Colonic mucosa (tissue), 4 donors: ENCODE measurements at regions not wholly inside any gene's neighbourhood (a gene's known extent, or its start where the extent isn't known, plus 50 kb on each side); places are given as distances from the start of the nearest gene placed in this dataset.
"Not testable (repeated sequence)": the region's sequence is repeated elsewhere in the genome, so short reads cannot be mapped to it uniquely, and the experiment has no call there.

Experiments
- DNase-seq: peaks from one replicate; pipeline ENCODE4 v3.0.0-alpha.2; 2020
- H3K27ac ChIP-seq: fragments of 200-600 bp; one replicate; pipeline ENCODE4 v1.8.0; 2021
- H3K27me3 ChIP-seq: fragments of 200-600 bp; one replicate; pipeline ENCODE4 v1.8.0; 2021
- H3K36me3 ChIP-seq: fragments of 200-600 bp; one replicate; pipeline ENCODE4 v1.8.0; 2021
- H3K4me1 ChIP-seq: fragments of 200-600 bp; one replicate; pipeline ENCODE4 v1.8.0; 2021; ENCODE audit warnings: mild to moderate bottlenecking
- H3K4me3 ChIP-seq: fragments of 200-600 bp; one replicate; pipeline ENCODE4 v1.8.0; 2021
- H3K9ac ChIP-seq, 2 donors: one replicate each; pipeline ENCODE4 v1.7.0; 2013; ENCODE audit warnings: control low read depth in 2 of 2, low read depth in 2 of 2, low read length in 2 of 2
- H3K9me3 ChIP-seq: fragments of 200-600 bp; one replicate; pipeline ENCODE4 v1.8.0; 2021
- intact Hi-C: fragments of 100-400 bp; cut with DNase I; formaldehyde crosslinking; loops from one replicate; pipeline ENCODE4 v1.14.1; 2022
- TF ChIP-seq, protein P1 (sequence below): fragments of 200-600 bp; IDR thresholded peaks from one replicate; pipeline ENCODE4 v1.8.0; 2022; ENCODE audit warnings: antibody characterized with exemption, mild to moderate bottlenecking
- donor health status: healthy.
- donor health status: DM: no; HTN: no; CAD: no.
- donor health status: DM: no; HTN: no; CAD: no.

DNA sequence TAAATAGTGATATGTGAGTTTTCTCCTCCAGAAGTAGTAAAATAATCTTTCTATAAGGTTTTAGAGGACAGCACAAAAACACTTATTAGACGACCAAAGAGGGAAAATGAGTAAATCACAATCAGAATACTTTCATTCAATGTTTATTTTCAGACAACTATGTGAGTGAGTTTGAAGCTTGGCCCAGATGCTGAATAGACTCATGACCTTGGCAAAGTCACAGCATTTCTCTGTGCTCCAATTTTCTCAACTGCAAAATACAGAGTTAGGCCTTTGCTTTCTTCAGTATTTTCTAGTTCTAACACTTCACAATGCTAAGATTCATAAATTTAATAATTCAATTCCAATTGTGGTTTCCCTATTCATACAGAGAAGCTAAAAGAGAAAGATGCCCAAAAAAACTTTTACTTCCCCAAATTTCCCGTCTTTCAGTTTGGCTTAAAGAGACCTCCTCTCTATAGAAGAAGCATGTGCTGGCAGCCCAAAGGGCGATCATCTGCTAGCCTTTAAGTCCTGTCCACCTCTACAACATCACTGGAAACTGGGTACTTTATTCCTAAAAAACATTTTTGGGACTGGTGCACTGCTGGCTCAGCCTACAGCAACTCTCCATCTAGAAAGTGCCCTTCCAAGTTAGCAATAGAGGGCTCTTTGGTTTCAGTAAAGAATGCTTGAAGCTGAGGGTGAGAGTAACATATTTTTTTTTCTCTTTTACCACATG, 116.8 kb upstream of the GORAB start:
- no peak for DNase-seq
- Histone ChIP-seq H3K9ac (no peak overlapping the region), H3K36me3 (no peaks in the 10 kb centered on the region), H3K9me3 (no peaks in the 10 kb centered on the region), H3K4me1 (no peaks in the 10 kb centered on the region), H3K27ac (no peak overlapping the region), H3K4me3 (no peak overlapping the region), H3K27me3 (no peaks in the 10 kb centered on the region)
- TF ChIP-seq, protein P1, sequence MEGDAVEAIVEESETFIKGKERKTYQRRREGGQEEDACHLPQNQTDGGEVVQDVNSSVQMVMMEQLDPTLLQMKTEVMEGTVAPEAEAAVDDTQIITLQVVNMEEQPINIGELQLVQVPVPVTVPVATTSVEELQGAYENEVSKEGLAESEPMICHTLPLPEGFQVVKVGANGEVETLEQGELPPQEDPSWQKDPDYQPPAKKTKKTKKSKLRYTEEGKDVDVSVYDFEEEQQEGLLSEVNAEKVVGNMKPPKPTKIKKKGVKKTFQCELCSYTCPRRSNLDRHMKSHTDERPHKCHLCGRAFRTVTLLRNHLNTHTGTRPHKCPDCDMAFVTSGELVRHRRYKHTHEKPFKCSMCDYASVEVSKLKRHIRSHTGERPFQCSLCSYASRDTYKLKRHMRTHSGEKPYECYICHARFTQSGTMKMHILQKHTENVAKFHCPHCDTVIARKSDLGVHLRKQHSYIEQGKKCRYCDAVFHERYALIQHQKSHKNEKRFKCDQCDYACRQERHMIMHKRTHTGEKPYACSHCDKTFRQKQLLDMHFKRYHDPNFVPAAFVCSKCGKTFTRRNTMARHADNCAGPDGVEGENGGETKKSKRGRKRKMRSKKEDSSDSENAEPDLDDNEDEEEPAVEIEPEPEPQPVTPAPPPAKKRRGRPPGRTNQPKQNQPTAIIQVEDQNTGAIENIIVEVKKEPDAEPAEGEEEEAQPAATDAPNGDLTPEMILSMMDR: no peak
- intact Hi-C loops: no loop called here

DNA sequence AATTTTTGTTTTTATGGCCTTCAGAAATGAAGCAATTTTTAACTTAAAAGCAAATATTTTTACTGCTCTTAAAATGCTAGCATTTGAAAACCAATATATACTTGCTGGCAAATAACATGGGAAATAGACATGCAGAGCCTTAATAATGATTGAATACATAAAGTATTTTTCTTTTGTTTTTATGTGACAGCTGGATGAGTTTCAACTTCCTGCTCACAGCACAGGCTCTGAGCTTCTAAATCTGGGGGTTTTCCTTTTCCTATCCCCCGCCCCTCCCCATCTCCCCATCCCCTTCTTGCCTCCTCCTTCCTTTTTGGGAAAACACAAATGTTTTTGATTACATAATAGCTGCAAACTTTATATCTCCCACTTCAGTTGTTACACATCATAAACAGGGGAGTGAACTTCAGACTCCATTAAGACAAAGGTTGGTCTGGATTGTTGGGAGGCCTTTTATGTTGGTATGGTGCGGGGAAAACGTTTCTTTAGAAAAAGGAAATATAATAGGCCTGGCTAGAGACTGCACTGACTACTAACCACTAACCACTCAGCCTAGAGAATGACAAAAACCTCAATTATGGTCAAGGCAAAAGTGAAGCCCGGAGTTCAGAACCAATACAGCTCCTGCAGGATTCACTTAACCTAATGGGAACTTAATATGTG, 116.1 kb upstream of the GORAB start:
- no peak for DNase-seq
- H3K4me3 ChIP-seq: no peak overlapping the region
- TF ChIP-seq, protein P1: no peak
- H3K27me3 ChIP-seq: no peaks in the 10 kb centered on the region
- H3K9ac ChIP-seq: no peak overlapping the region
- H3K4me1 ChIP-seq: no peaks in the 10 kb centered on the region
- no peak overlapping the region for H3K27ac ChIP-seq
- no peaks in the 10 kb centered on the region for H3K36me3 ChIP-seq
- H3K9me3 ChIP-seq: no peaks in the 10 kb centered on the region
- intact Hi-C loops: no loop called here

DNA sequence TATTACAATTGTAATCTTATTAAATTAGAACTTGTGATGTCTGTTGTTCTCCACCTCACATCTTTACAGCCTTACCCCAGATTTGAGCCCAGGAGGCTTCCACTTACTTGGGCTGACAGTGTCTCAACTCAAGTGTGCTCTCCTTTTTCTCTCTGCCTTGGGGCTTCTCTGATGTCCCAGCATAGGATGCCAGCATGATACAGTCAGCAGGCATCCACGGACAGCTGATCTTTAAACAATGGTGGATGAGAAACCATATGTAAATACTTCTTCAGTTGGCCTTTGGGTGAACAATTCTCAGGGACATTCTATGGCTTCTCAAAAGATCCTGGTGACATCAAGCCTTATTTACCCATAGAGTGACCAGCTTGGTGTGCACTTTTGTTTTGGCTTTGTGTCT, 107.6 kb upstream of the GORAB start:
- H3K9ac ChIP-seq: no peak overlapping the region
- H3K27ac ChIP-seq: no peak overlapping the region
- no peak overlapping the region for H3K4me3 ChIP-seq
- intact Hi-C loops: no loop called here
- H3K9me3 ChIP-seq: no peaks in the 10 kb centered on the region
- H3K27me3 ChIP-seq: no peaks in the 10 kb centered on the region
- no peak for DNase-seq
- no peaks in the 10 kb centered on the region for H3K4me1 ChIP-seq
- TF ChIP-seq, protein P1: no peak
- H3K36me3 ChIP-seq: no peaks in the 10 kb centered on the region

DNA sequence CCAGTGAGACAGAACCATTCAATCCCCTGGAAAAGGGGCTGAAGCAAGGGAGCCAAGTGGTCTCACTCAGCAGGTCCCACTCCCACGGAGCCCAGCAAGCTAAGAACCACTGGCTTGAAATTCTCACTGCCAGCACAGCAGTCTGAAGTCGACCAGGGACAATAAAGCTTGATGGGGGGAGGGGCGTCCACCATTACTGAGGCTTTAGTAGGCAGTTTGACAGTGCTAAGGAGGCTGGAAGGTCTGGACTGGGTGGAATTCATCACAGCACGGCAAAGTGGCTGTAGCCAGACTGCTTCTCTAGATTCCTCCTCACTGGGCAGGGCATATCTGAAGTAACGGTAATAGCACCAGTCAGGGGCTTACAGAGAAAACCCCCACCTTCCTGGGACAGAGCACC, 105.4 kb upstream of the GORAB start:
- H3K36me3 ChIP-seq: no peaks in the 10 kb centered on the region
- TF ChIP-seq, protein P1: no peak
- intact Hi-C loops: no loop called here
- no peak overlapping the region for H3K9ac ChIP-seq
- no peak overlapping the region for H3K4me3 ChIP-seq
- no peak overlapping the region for H3K27ac ChIP-seq
- no peaks in the 10 kb centered on the region for H3K27me3 ChIP-seq
- H3K9me3 ChIP-seq: no peaks in the 10 kb centered on the region
- no peaks in the 10 kb centered on the region for H3K4me1 ChIP-seq
- DNase-seq: no peak

DNA sequence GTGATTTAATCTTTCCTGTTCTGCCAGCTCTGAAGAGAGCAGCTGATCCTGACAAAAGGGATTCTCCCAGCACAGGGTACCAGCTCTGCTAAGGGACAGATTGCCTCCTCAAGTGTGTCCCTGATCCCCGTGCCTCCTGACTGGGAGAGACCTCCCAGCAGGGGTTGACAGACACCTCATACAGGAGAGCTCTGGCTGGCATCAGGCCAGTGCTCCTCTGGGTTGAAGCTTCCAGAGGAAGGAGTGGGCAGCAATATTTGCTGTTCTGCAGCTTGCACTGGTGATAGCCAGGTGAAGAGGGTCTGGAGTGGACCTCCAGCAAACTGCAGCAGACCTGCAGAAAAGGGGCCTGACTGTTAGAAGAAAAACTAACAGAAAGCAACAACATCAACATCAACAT, 105.0 kb upstream of the GORAB start:
- H3K9ac ChIP-seq, H3K4me1 ChIP-seq, H3K27ac ChIP-seq, intact Hi-C loops, DNase-seq, H3K9me3 ChIP-seq, H3K27me3 ChIP-seq, H3K36me3 ChIP-seq, H3K4me3 ChIP-seq: not testable (repeated sequence)

DNA sequence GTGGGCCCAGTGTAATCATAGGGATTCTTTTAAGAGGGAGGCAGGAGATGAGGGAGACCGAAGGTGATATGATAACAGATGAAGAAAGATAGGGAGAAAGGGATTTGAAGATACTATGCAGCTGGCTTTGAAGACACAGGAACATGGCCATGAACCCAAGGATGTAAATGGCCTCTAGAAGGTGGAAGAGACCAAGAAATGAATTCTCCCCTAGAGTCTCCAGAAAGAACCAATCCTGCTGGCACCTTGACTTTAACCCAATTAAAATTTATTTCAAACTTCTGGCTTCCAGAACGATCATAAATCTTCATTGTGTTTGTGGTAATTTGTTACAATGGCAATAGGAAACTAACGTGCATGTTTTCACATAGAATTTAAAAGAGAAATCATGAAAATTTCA, 95.0 kb upstream of the GORAB start:
- TF ChIP-seq, protein P1: no peak
- intact Hi-C loops: no loop called here
- no peak overlapping the region for H3K27ac ChIP-seq

More for the DNA sequence above, 95.0 kb upstream of the GORAB start:
- H3K9me3 ChIP-seq: no peaks in the 10 kb centered on the region
- H3K4me1 ChIP-seq: no peaks in the 10 kb centered on the region
- no peaks in the 10 kb centered on the region for H3K36me3 ChIP-seq
- H3K9ac ChIP-seq: no peak overlapping the region
- no peaks in the 10 kb centered on the region for H3K27me3 ChIP-seq
- H3K4me3 ChIP-seq: no peak overlapping the region
- DNase-seq: no peak
